Choroid plexus epithelial cell (primary cell): ENCODE measurements at regions not wholly inside any gene's neighbourhood (a gene's known extent, or its start where the extent isn't known, plus 50 kb on each side); places are given as distances from the start of the nearest gene placed in this dataset.
"Not testable (repeated sequence)": the region's sequence is repeated elsewhere in the genome, so short reads cannot be mapped to it uniquely, and the experiment has no call there.

ENCODE experiments used
- DNase-seq: peaks from one replicate; pipeline ENCODE4 v3.0.0-alpha.2; 2010; ENCODE audit warnings: low read depth
- H3K4me3 ChIP-seq: 2 replicates; pipeline ENCODE4 v1.5.1; 2011; ENCODE audit warnings: low read depth, mild to moderate bottlenecking, control low read depth, low read length, moderate library complexity
- CTCF ChIP-seq: conservative IDR thresholded peaks from 2 replicates; pipeline ENCODE4 v1.5.1; 2011; ENCODE audit warnings: low read depth, mild to moderate bottlenecking, control low read depth, inconsistent platforms, low read length, moderate library complexity

- TF ChIP-seq CTCF, result no peak
- no peak for DNase-seq
- H3K4me3 ChIP-seq, result no peak overlapping the region
Measured at GRCh38 chr7:81143856-81144255, 225.0 kb upstream of the SEMA3C start.

GRCh38 chr7:81141257-81142205 is 222.7 kb upstream of the SEMA3C start:
- DNase-seq, H3K4me3 ChIP-seq: not testable (repeated sequence)

GRCh38 chr7:81140775-81141174 is 221.9 kb upstream of the SEMA3C start:
- TF ChIP-seq CTCF, result no peak
- H3K4me3 ChIP-seq, result no peak overlapping the region
- no peak for DNase-seq

- H3K4me3 ChIP-seq, result no peak overlapping the region
- TF ChIP-seq CTCF, result no peak
- no peak for DNase-seq
Measured at GRCh38 chr7:81140252-81140651, 221.4 kb upstream of the SEMA3C start.

GRCh38 chr7:81138870-81139269 is 220.0 kb upstream of the SEMA3C start:
- H3K4me3 ChIP-seq, result no peak overlapping the region
- TF ChIP-seq CTCF, result no peak
- DNase-seq, result no peak

- TF ChIP-seq CTCF, result no peak
- DNase-seq, result no peak
- H3K4me3 ChIP-seq, result no peak overlapping the region
Measured at GRCh38 chr7:81135324-81135723, 216.5 kb upstream of the SEMA3C start.

GRCh38 chr7:81128011-81128410 is 209.2 kb upstream of the SEMA3C start:
- no peak overlapping the region for H3K4me3 ChIP-seq
- TF ChIP-seq CTCF, result no peak
- no peak for DNase-seq
